ENCODE measurements at regions not wholly inside any gene's neighbourhood (a gene's known extent, or its start where the extent isn't known, plus 50 kb on each side); places are given as distances from the start of the nearest gene placed in this dataset.

DNA sequence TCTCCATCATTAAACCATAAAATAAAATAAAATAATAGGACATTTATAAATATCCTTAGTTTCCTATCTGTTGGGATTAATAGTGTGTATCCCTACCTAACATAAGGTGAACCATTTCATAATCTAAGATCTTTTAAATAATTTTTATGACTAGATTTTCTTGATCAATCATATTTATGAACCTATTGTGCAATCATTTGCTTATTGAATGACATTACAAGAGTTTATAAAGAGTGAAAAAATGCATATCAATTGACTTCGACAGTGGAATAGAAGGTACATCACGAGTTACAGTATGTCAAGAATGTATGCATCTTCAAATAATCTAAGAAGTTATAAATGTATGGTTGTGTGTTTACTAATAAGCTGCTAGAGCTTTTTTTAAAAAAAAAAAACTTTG is 1554.8 kb upstream of the TMEFF2 start:
- Histone ChIP-seq H3K4me3 (ENCODE audit: low read length) (no peak overlapping the region), H3K9ac (ENCODE audit: low read depth, low read length) (no peak overlapping the region), H3K4me1 (ENCODE audit: insufficient read depth, low read length) (no peaks in the 10 kb centered on the region), H3K36me3 (ENCODE audit: insufficient read depth, low read depth, low read length) (no peaks in the 10 kb centered on the region), H3K27me3 (ENCODE audit: insufficient read depth, low read length) (no peaks in the 10 kb centered on the region), H3K9me3 (ENCODE audit: insufficient read depth, low read depth, low read length) (no peaks in the 10 kb centered on the region), H3K27ac (ENCODE audit: low read length) (no peak overlapping the region)

DNA sequence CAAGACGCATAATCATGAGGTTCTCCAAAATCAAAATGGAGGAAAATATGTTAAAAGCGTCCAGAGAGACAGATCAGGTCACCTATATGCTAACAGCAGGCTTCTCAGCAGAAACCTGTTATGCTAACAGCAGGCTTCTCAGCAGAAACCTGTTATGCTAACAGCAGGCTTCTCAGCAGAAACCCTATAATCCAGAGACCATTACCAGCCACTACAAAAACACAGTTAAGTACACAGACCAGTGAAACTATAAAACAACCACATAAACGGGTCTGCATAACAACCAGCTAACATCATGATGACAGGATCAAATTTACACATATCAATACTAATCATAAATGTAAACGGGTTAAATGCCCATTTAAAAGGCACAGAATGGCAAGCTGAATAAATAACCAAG is 1548.4 kb upstream of the TMEFF2 start:
- Histone ChIP-seq H3K36me3 (ENCODE audit: insufficient read depth, low read depth, low read length) (no peaks in the 10 kb centered on the region), H3K4me3 (ENCODE audit: low read length) (no peak overlapping the region), H3K9me3 (ENCODE audit: insufficient read depth, low read depth, low read length) (no peaks in the 10 kb centered on the region), H3K9ac (ENCODE audit: low read depth, low read length) (no peak overlapping the region), H3K4me1 (ENCODE audit: insufficient read depth, low read length) (no peaks in the 10 kb centered on the region), H3K27me3 (ENCODE audit: insufficient read depth, low read length) (peaks cover 23% of the 10 kb centered on the region; the same call in 1 of the 2 replicates), H3K27ac (ENCODE audit: low read length) (no peak overlapping the region)

DNA sequence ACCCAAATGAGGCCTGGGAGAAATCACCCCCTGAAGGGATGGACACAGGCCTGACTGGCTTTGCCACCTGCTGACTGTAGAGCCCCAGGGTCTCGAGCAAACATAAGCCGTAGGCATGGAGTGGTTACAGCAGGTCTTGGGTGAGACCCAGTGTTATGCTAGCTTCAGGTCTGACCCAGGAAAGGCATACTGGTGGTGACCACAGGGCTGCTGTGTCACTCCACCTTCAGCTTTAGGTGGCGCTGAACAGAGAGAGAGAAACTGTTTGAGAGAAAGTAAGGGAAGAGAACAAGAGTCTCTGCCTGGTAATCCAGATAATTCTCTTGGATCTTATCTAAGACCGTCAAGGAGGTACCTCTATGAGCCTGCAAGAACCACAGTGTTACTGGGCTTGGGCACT is 1544.2 kb upstream of the TMEFF2 start:
- Histone ChIP-seq H3K36me3 (ENCODE audit: insufficient read depth, low read depth, low read length) (no peaks in the 10 kb centered on the region), H3K9me3 (ENCODE audit: insufficient read depth, low read depth, low read length) (no peaks in the 10 kb centered on the region), H3K27ac (ENCODE audit: low read length) (no peak overlapping the region), H3K9ac (ENCODE audit: low read depth, low read length) (no peak overlapping the region), H3K4me1 (ENCODE audit: insufficient read depth, low read length) (no peaks in the 10 kb centered on the region), H3K4me3 (ENCODE audit: low read length) (no peak overlapping the region), H3K27me3 (ENCODE audit: insufficient read depth, low read length) (peaks cover 20% of the 10 kb centered on the region; the same call in 1 of the 2 replicates)

DNA sequence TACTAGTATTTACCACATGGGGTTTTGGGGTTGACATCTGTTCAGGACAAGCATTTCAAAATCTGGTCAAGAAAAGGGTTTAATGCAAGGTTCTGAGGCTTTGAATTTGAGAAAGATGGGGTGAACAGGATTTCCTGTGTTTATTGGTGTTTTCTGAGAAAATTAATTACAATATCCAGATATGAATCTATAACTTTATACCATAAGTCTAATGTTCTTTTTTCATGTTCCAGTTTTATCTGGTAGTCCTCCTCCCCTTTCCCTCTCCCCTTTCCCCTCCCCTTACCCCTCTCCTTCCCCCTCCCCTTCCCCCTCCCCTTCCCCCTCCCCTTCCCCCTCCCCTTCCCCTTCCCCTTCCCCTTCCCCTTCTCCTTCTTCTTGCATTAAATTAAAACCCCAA is 1518.2 kb upstream of the TMEFF2 start:
- Histone ChIP-seq H3K4me3 (ENCODE audit: low read length) (no peak overlapping the region), H3K9me3 (ENCODE audit: insufficient read depth, low read depth, low read length) (peaks cover 13% of the 10 kb centered on the region), H3K9ac (ENCODE audit: low read depth, low read length) (no peak overlapping the region), H3K4me1 (ENCODE audit: insufficient read depth, low read length) (no peaks in the 10 kb centered on the region), H3K36me3 (ENCODE audit: insufficient read depth, low read depth, low read length) (no peaks in the 10 kb centered on the region), H3K27me3 (ENCODE audit: insufficient read depth, low read length) (no peaks in the 10 kb centered on the region), H3K27ac (ENCODE audit: low read length) (no peak overlapping the region)

DNA sequence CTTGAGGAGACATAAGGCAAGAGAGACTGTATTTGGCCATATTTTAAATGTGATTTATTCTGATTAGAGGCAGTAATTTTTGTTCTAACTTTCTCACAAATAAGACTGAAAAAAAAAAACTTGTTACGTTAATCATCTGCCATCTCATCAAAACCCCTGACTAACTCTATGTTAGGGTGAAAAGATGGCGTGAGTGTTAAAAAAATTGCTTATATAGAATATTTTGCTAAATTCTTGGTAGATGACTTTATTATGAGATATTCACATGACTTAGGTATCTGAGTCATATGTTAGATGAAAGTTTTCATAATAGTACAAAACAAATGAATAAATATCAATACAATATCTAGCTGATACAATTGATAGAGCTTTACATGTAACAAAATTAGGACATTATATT is 1508.7 kb upstream of the TMEFF2 start:
- Histone ChIP-seq H3K27me3 (ENCODE audit: insufficient read depth, low read length) (no peaks in the 10 kb centered on the region), H3K4me1 (ENCODE audit: insufficient read depth, low read length) (no peaks in the 10 kb centered on the region), H3K9me3 (ENCODE audit: insufficient read depth, low read depth, low read length) (no peaks in the 10 kb centered on the region), H3K4me3 (ENCODE audit: low read length) (no peak overlapping the region), H3K36me3 (ENCODE audit: insufficient read depth, low read depth, low read length) (no peaks in the 10 kb centered on the region), H3K27ac (ENCODE audit: low read length) (no peak overlapping the region), H3K9ac (ENCODE audit: low read depth, low read length) (no peak overlapping the region)

DNA sequence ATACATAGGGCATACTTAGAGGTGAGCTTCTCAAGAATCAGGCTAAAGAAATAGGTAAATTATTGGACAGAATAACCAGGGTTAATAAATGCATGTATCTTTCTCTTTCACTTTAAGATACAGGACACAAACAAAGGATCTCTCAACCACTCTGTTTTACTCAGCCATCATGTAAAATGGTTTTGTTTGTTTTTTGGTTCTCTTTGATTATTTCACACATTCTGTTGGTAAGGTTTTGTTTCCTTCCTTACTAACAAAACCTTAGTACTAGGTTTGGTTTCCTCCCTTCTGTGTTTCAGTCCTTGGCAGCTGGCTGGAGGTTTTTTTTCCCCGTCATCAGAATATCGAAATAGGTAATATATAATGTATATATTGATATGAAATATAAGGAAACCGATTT is 1506.8 kb upstream of the TMEFF2 start:
- H3K4me1 ChIP-seq (ENCODE audit: insufficient read depth, low read length): no peaks in the 10 kb centered on the region
- no peak overlapping the region for H3K27ac ChIP-seq (ENCODE audit: low read length)
- no peaks in the 10 kb centered on the region for H3K9me3 ChIP-seq (ENCODE audit: insufficient read depth, low read depth, low read length)
- no peaks in the 10 kb centered on the region for H3K36me3 ChIP-seq (ENCODE audit: insufficient read depth, low read depth, low read length)
- no peak overlapping the region for H3K4me3 ChIP-seq (ENCODE audit: low read length)
- no peak overlapping the region for H3K9ac ChIP-seq (ENCODE audit: low read depth, low read length)
- H3K27me3 ChIP-seq (ENCODE audit: insufficient read depth, low read length): no peaks in the 10 kb centered on the region

DNA sequence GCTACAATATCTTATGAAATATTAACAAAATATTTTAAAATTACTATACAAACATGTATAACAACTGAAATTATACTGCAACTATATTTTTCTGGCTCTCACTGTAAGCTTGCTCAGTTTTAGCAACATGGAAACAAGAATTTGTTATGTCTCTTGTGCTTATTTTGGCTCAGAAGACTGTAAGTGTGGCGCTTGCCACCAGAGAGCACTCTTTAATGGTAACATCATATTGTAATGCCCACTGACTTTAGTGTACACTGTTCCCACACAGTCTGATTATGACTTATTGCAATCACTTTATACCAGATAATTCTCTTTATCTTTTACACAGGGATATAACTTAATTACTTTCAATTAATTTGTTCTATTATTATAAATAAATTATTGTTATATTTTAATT is 1500.6 kb upstream of the TMEFF2 start:
- H3K9ac ChIP-seq (ENCODE audit: low read depth, low read length): no peak overlapping the region
- H3K27me3 ChIP-seq (ENCODE audit: insufficient read depth, low read length): no peaks in the 10 kb centered on the region
- no peak overlapping the region for H3K27ac ChIP-seq (ENCODE audit: low read length)
- H3K4me1 ChIP-seq (ENCODE audit: insufficient read depth, low read length): no peaks in the 10 kb centered on the region
- no peak overlapping the region for H3K4me3 ChIP-seq (ENCODE audit: low read length)
- no peaks in the 10 kb centered on the region for H3K9me3 ChIP-seq (ENCODE audit: insufficient read depth, low read depth, low read length)
- no peaks in the 10 kb centered on the region for H3K36me3 ChIP-seq (ENCODE audit: insufficient read depth, low read depth, low read length)

DNA sequence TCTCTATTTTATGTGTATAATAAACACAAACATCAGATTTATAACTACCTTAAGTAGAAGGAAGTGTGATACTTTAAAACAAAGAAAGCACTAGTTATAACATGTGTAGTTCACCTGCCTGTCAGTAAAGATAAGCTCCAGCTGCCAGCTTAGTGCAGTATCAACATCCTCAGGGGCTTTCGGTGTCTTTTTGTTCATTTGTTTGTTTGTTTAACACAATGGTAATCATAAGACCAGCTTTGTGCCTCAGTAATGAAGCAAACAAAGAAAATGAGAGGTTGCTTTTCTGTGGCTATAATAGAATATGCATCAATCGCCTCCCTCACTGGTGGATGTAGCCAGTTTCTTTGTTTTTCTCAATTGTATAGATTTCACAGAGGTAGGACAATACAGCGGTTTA is 1499.0 kb upstream of the TMEFF2 start:
- Histone ChIP-seq H3K4me1 (ENCODE audit: insufficient read depth, low read length) (no peaks in the 10 kb centered on the region), H3K9me3 (ENCODE audit: insufficient read depth, low read depth, low read length) (no peaks in the 10 kb centered on the region), H3K36me3 (ENCODE audit: insufficient read depth, low read depth, low read length) (no peaks in the 10 kb centered on the region), H3K27ac (ENCODE audit: low read length) (no peak overlapping the region), H3K27me3 (ENCODE audit: insufficient read depth, low read length) (no peaks in the 10 kb centered on the region), H3K4me3 (ENCODE audit: low read length) (no peak overlapping the region), H3K9ac (ENCODE audit: low read depth, low read length) (no peak overlapping the region)

DNA sequence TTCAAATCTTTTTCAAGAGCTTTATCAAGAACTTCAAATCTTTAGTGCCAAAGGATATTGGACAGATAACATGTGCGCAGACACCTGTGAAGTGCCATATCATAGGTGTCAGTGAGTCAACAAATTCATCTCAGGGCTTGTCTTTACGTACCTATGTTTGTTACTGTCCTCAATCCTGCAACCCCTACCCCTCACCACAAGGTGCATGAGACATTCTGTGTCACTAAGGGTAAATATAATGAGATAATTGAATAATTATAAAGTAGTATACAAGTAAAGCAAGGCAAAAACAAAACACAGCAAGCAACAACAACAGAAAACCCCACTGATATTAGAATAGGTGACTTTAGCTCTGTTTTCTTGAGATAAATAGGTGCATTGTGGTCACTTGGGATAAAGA is 1495.8 kb upstream of the TMEFF2 start:
- no peak overlapping the region for H3K27ac ChIP-seq (ENCODE audit: low read length)
- no peaks in the 10 kb centered on the region for H3K27me3 ChIP-seq (ENCODE audit: insufficient read depth, low read length)
- no peaks in the 10 kb centered on the region for H3K9me3 ChIP-seq (ENCODE audit: insufficient read depth, low read depth, low read length)
- no peaks in the 10 kb centered on the region for H3K4me1 ChIP-seq (ENCODE audit: insufficient read depth, low read length)
- H3K4me3 ChIP-seq (ENCODE audit: low read length): no peak overlapping the region
- no peaks in the 10 kb centered on the region for H3K36me3 ChIP-seq (ENCODE audit: insufficient read depth, low read depth, low read length)
- H3K9ac ChIP-seq (ENCODE audit: low read depth, low read length): no peak overlapping the region

DNA sequence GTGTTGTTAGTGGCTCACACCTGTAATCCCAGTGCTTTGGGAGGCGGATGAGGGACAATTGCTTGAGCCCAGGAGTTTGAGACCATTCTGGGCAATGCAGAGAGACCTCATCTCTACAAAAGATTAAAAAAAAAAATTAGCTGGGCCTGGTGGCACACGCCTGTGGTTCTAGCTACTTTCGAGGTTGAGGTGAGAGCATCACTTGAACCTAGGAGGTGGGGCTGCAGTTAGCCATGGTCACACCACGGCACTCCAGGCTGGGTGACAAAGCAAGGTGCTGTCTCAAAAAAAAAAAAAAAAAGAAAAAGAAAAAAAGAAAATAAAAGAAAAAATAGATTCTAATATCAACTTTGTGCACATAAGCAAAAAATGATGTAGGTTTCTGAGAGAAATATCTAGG is 1492.5 kb upstream of the TMEFF2 start:
- H3K4me1 ChIP-seq (ENCODE audit: insufficient read depth, low read length): no peaks in the 10 kb centered on the region
- H3K36me3 ChIP-seq (ENCODE audit: insufficient read depth, low read depth, low read length): no peaks in the 10 kb centered on the region
- no peak overlapping the region for H3K27ac ChIP-seq (ENCODE audit: low read length)
- H3K4me3 ChIP-seq (ENCODE audit: low read length): no peak overlapping the region
- H3K27me3 ChIP-seq (ENCODE audit: insufficient read depth, low read length): no peaks in the 10 kb centered on the region
- H3K9me3 ChIP-seq (ENCODE audit: insufficient read depth, low read depth, low read length): no peaks in the 10 kb centered on the region
- no peak overlapping the region for H3K9ac ChIP-seq (ENCODE audit: low read depth, low read length)

DNA sequence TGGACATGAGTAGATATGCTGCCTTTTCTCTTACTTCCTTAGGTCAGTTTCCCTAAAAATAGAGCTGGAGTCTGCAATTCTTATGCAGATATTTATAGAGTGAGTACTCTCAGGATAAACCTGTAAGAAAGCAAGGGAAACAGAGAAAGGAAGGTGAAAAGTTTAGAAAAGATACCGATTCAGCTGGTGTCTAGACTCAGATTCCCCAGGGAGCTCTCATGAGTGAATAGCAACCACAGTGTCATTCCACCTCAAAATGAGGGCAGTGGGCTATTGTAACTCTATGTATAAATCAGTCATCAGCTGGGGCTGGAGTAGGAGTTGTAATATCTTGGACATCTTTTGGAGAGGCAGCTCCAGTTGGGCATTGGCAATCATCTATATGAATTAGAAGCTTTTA is 1485.1 kb upstream of the TMEFF2 start:
- Histone ChIP-seq H3K4me3 (ENCODE audit: low read length) (no peak overlapping the region), H3K27ac (ENCODE audit: low read length) (no peak overlapping the region), H3K36me3 (ENCODE audit: insufficient read depth, low read depth, low read length) (no peaks in the 10 kb centered on the region), H3K9me3 (ENCODE audit: insufficient read depth, low read depth, low read length) (no peaks in the 10 kb centered on the region), H3K4me1 (ENCODE audit: insufficient read depth, low read length) (no peaks in the 10 kb centered on the region), H3K9ac (ENCODE audit: low read depth, low read length) (no peak overlapping the region), H3K27me3 (ENCODE audit: insufficient read depth, low read length) (no peaks in the 10 kb centered on the region)

DNA sequence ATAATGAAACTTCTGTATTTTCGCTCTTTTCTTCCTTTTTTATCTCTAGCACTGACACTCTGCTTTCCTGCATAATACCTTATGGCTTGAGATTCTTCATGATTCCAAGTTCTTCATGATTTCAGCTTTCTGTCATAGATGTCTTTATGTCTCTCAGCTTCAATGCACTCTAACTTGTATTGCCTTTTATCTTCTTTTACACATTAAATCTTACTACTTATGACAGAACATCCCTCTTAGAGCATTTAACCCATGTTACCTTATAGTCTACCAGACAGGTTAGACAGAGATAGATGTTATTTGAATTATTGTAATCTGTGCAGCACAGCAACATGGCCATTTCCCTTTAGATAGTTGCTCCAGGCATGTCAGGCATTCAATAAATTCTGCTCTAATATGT is 1475.7 kb upstream of the TMEFF2 start:
- Histone ChIP-seq H3K9me3 (ENCODE audit: insufficient read depth, low read depth, low read length) (no peaks in the 10 kb centered on the region), H3K27me3 (ENCODE audit: insufficient read depth, low read length) (no peaks in the 10 kb centered on the region), H3K36me3 (ENCODE audit: insufficient read depth, low read depth, low read length) (no peaks in the 10 kb centered on the region), H3K27ac (ENCODE audit: low read length) (no peak overlapping the region), H3K4me1 (ENCODE audit: insufficient read depth, low read length) (no peaks in the 10 kb centered on the region), H3K4me3 (ENCODE audit: low read length) (no peak overlapping the region), H3K9ac (ENCODE audit: low read depth, low read length) (no peak overlapping the region)

All from iPS-20b (cell line).